Activated naive CD4-positive, alpha-beta T cell treated with anti-CD3 and anti-CD28 coated beads, Interleukin-2, amount 10 ng/mL, durations not matched to agents 7 days and 5 days (primary cell): ENCODE measurements at regions not wholly inside any gene's neighbourhood (a gene's known extent, or its start where the extent isn't known, plus 50 kb on each side); places are given as distances from the start of the nearest gene placed in this dataset.

Source experiments
- CTCF ChIA-PET: fragments of 350-600 bp; sonication (Branson Sonifier 250); formaldehyde crosslinking; loops from one replicate; lab custom pipeline; 2021; ENCODE audit warnings: antibody characterized with exemption; lab: Charles Lee
- DNase-seq: peaks from one replicate; pipeline ENCODE4 v3.0.0-alpha.2; 2020
- H3K27ac Mint-ChIP-seq: one replicate; pipeline ENCODE4 v1.8.0; 2021; ENCODE audit warnings: mild to moderate bottlenecking, moderate library complexity, mixed read lengths
- H3K27me3 Mint-ChIP-seq: one replicate; pipeline ENCODE4 v1.8.0; 2021; ENCODE audit warnings: mild to moderate bottlenecking, mixed read lengths
- H3K36me3 Mint-ChIP-seq: one replicate; pipeline ENCODE4 v1.8.0; 2021; ENCODE audit warnings: mixed read lengths
- H3K4me1 Mint-ChIP-seq: one replicate; pipeline ENCODE4 v1.8.0; 2021; ENCODE audit warnings: mixed read lengths
- H3K4me3 Mint-ChIP-seq: one replicate; pipeline ENCODE4 v1.8.0; 2021; ENCODE audit warnings: mild to moderate bottlenecking, moderate library complexity, mixed read lengths
- H3K9me3 Mint-ChIP-seq: one replicate; pipeline ENCODE4 v1.8.0; 2021; ENCODE audit warnings: mixed read lengths

DNA sequence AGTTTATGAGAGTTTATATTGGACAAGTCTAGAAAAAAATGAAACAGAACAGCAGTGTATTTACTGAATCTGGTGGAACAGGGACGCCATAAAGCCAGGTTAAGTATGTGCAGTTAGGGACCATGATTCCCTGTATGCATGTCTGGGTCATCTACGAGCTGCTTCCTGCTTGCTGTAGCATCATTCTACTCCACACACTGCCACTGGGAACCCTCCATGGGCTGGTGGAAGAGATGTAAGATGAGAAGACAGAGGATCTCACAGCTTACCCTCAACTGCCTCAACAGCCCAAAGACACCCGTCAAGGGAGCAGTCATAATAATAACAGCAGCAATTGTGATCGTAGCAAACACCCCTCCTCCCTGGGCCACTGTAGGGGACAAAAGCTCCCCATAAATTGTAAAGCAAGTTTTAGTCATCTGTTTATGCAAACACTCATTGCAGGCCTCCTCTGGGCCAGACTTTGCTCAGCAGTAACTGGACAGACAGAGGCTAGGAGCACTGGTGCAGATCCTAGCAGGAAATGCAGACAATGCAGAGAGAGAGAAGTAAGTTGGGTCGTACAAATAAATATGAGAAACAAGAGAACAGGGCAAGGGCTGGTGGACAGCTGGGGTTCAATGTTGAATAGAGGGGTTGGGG, 188.0 kb downstream of the SOX9 start:
- Mint-ChIP-seq H3K4me3 (no peak overlapping the region), H3K27ac (no peak overlapping the region), H3K9me3 (no peaks in the 10 kb centered on the region), H3K36me3 (no peaks in the 10 kb centered on the region), H3K27me3 (no peaks in the 10 kb centered on the region), H3K4me1 (no peaks in the 10 kb centered on the region)
- DNase-seq: no peak
- CTCF ChIA-PET: no interaction called here

DNA sequence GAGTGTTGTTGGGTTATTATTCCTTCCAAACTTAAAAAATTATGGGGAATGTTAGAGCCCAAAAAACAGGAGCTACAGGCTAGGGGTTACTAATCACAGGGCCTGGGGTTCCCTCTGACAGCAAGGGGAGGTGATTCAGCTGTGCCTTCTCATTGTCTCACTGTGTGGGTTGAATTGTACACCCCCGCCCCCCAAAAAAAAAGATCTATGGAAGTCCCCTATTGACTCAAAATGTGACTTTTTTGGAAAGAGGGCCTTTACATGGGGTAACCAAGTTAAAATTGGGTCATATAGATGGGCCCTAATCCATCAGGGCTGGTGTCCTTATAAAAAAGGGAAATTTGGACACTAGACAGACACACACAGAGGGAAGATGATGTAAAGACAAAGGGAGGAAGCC, 190.2 kb downstream of the SOX9 start:
- Mint-ChIP-seq H3K4me1 (no peaks in the 10 kb centered on the region), H3K36me3 (no peaks in the 10 kb centered on the region), H3K27ac (no peak overlapping the region), H3K4me3 (no peak overlapping the region), H3K27me3 (no peaks in the 10 kb centered on the region), H3K9me3 (no peaks in the 10 kb centered on the region)
- CTCF ChIA-PET: no interaction called here
- no peak for DNase-seq

DNA sequence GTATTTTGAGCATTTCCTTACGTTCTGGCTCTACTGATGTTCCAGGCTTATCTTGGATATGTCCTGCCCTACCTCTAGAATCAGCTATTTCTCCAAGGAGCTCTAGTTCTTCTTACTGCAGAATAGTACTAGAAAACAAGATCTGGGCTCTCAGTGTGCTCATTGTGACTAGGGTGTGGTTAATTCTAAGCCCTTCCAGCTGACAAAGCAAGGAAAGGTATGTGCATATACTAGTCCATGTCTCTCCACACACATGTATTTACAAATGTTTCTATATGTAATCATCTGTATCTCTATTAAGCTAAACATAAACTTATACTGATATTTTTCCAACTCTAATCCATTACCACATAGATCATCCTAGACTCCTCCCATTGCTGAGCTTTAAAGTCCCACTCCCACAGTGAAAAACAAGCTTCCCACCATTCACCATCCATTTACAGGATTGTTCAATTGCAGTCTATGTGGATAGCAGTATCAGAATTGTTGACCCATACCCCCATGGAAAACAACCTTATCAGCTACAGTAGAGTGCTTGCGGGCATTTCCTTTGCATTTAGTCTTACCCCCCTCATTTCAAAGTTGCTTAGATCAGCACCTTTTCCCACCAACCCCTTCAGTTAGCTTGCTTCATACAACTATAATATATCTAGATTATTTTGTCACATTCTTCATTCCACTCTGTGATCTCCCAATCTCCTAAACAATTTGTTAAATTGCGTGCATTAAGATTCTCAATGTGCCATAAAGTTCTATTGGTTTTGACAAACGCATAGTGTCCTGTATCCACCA, 194.5 kb downstream of the SOX9 start:
- H3K27ac Mint-ChIP-seq: no peak overlapping the region
- H3K9me3 Mint-ChIP-seq: peaks cover 5% of the 10 kb centered on the region
- H3K4me3 Mint-ChIP-seq: no peak overlapping the region
- no peaks in the 10 kb centered on the region for H3K4me1 Mint-ChIP-seq
- no peak for DNase-seq
- H3K36me3 Mint-ChIP-seq: no peaks in the 10 kb centered on the region
- H3K27me3 Mint-ChIP-seq: peaks cover 3% of the 10 kb centered on the region
- CTCF ChIA-PET: no interaction called here

GRCh38 chr17:72318131-72318530, 197.3 kb downstream of the SOX9 start:
- Mint-ChIP-seq H3K27ac (no peak overlapping the region), H3K4me1 (no peaks in the 10 kb centered on the region), H3K9me3 (peaks cover 7% of the 10 kb centered on the region), H3K36me3 (no peaks in the 10 kb centered on the region), H3K4me3 (no peak overlapping the region), H3K27me3 (peaks cover 3% of the 10 kb centered on the region)
- CTCF ChIA-PET: no interaction called here
- no peak for DNase-seq

GRCh38 chr17:72321896-72322295, 201.1 kb downstream of the SOX9 start:
- Mint-ChIP-seq H3K27me3 (peaks cover 3% of the 10 kb centered on the region), H3K4me3 (no peak overlapping the region), H3K27ac (no peak overlapping the region), H3K4me1 (no peaks in the 10 kb centered on the region), H3K9me3 (peaks cover 7% of the 10 kb centered on the region), H3K36me3 (no peaks in the 10 kb centered on the region)
- DNase-seq: no peak
- CTCF ChIA-PET: no interaction called here

DNA sequence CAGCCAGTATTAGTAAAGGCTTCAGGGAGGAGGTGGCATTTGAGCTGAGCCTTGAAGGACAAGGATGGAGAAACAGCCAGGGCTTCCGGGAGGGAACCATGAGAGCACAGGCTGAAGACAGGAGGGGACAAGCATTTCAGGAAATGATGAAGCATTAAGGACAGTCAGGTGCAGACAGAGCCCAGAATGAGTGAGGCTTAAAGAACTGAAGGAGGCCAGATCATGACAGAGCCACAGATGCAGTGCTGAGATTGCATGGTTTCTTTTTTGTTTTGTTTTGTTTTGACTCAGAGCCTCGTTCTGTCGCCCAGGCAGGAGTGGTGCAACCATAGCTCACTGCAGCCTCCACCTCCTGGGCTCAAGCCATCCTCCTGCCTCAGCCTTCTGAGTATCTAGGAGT, 211.5 kb downstream of the SOX9 start:
- no peak overlapping the region for H3K4me3 Mint-ChIP-seq
- no peaks in the 10 kb centered on the region for H3K4me1 Mint-ChIP-seq
- no peak for DNase-seq
- H3K27ac Mint-ChIP-seq: no peak overlapping the region
- H3K27me3 Mint-ChIP-seq: no peaks in the 10 kb centered on the region
- no peaks in the 10 kb centered on the region for H3K36me3 Mint-ChIP-seq
- CTCF ChIA-PET: no interaction called here
- H3K9me3 Mint-ChIP-seq: peaks cover 2% of the 10 kb centered on the region

DNA sequence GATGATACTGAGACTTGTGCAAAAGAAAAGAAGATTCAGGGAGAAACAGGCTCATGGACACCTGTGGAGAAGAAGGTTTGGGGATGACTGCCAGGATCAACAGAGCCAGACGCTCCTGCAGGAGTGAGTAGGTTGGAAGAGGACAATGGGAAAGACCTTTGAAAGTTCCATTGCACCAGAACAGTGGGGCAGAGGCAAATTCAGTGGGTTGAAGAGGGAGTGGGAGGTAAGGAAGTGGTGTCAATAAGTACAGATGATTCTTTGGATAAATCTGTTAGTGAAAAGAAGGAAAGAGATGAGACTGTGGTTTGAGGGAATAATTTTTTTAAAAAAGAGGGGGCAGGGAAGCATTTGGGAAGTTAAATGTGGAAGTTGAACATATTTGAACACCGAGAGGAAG, 212.8 kb downstream of the SOX9 start:
- Mint-ChIP-seq H3K27me3 (no peaks in the 10 kb centered on the region), H3K4me1 (no peaks in the 10 kb centered on the region), H3K4me3 (no peak overlapping the region), H3K9me3 (peaks cover 2% of the 10 kb centered on the region), H3K36me3 (no peaks in the 10 kb centered on the region), H3K27ac (no peak overlapping the region)
- CTCF ChIA-PET: no interaction called here
- DNase-seq: no peak

DNA sequence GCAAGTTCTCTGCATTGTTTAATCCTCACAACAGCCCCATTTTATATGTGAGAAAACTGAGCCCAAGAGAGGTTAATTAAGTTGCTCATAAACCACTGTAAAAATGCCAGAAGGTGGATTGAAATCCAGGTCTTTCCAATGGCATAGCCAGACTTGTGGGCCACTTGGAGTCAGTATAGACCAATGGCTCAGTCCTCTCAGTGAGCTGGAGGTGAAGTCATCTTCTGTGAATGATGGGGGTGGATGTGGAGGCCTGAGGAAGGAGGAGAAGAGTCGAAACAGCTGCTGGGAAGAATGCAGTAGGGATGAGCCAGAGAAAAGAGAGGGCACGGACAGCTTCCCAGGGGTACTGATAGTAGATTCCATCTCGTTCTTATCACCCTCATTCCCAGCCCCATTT, 213.4 kb downstream of the SOX9 start:
- peaks cover 6% of the 10 kb centered on the region for H3K27me3 Mint-ChIP-seq
- no peaks in the 10 kb centered on the region for H3K4me1 Mint-ChIP-seq
- CTCF ChIA-PET: no interaction called here
- no peak overlapping the region for H3K4me3 Mint-ChIP-seq
- no peaks in the 10 kb centered on the region for H3K36me3 Mint-ChIP-seq
- no peak overlapping the region for H3K27ac Mint-ChIP-seq
- peaks cover 2% of the 10 kb centered on the region for H3K9me3 Mint-ChIP-seq
- no peak for DNase-seq

GRCh38 chr17:72336026-72336803, 215.4 kb downstream of the SOX9 start:
- no peak for DNase-seq
- Mint-ChIP-seq H3K4me3 (no peak overlapping the region), H3K4me1 (no peaks in the 10 kb centered on the region), H3K9me3 (peaks cover 2% of the 10 kb centered on the region), H3K27ac (no peak overlapping the region), H3K27me3 (peaks cover 6% of the 10 kb centered on the region), H3K36me3 (no peaks in the 10 kb centered on the region)
- CTCF ChIA-PET: no interaction called here

DNA sequence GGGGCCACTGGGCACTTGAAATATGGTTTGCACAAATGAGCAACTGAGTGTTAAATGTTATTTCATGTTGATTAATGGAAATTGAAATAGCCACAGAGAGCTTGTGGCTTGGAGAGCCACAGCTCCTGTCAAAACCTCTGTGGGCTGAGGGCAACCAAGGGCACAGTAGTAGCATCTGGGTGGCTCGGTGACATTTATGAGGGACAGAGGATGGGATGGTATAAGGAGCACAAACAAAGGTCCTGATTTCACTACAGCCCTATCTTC, 215.9 kb downstream of the SOX9 start:
- CTCF ChIA-PET: interaction anchor here (0.7 kb wide), 1 partner anchor 1684 kb away, joined by 4 read pairs; no protein-coding TSS in a partner anchor
- no peak overlapping the region for H3K4me3 Mint-ChIP-seq
- no peak overlapping the region for H3K27ac Mint-ChIP-seq
- H3K4me1 Mint-ChIP-seq: no peaks in the 10 kb centered on the region
- H3K36me3 Mint-ChIP-seq: no peaks in the 10 kb centered on the region
- no peak for DNase-seq
- H3K9me3 Mint-ChIP-seq: peaks cover 2% of the 10 kb centered on the region
- H3K27me3 Mint-ChIP-seq: peaks cover 6% of the 10 kb centered on the region

GRCh38 chr17:72338304-72338703, 217.5 kb downstream of the SOX9 start:
- Mint-ChIP-seq H3K27me3 (peaks cover 6% of the 10 kb centered on the region), H3K9me3 (peaks cover 2% of the 10 kb centered on the region), H3K4me3 (no peak overlapping the region), H3K27ac (no peak overlapping the region), H3K36me3 (no peaks in the 10 kb centered on the region), H3K4me1 (no peaks in the 10 kb centered on the region)
- DNase-seq: no peak
- CTCF ChIA-PET: no interaction called here

- peaks cover 2% of the 10 kb centered on the region for H3K9me3 Mint-ChIP-seq
- H3K4me1 Mint-ChIP-seq: no peaks in the 10 kb centered on the region
- no peak for DNase-seq
- CTCF ChIA-PET: no interaction called here
- no peaks in the 10 kb centered on the region for H3K36me3 Mint-ChIP-seq
- peaks cover 6% of the 10 kb centered on the region for H3K27me3 Mint-ChIP-seq
- no peak overlapping the region for H3K27ac Mint-ChIP-seq
- H3K4me3 Mint-ChIP-seq: no peak overlapping the region
These were observed 218.3 kb downstream of the SOX9 start for GRCh38 chr17:72338847-72339790.

DNA sequence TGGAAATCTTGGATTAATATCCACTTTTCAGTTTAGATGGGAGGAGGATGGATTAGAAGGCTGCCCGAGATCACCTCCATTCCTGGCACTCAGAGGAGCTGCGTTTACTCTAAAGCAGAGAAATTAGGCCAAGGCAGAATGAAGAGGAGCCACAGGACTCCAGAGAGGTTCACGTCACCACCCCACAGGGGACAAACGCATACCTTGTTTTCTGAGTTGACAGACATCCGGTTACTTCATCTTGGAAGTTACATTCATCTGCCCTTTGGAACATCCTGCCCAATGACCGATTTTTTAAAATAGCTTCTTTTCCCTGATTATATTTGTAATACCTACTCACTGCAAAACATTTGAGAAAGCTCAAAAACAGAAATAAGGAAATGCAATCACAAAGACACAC, 220.0 kb downstream of the SOX9 start:
- no peak for DNase-seq
- H3K4me3 Mint-ChIP-seq: no peak overlapping the region
- peaks cover 6% of the 10 kb centered on the region for H3K9me3 Mint-ChIP-seq
- CTCF ChIA-PET: no interaction called here
- H3K36me3 Mint-ChIP-seq: no peaks in the 10 kb centered on the region
- no peaks in the 10 kb centered on the region for H3K4me1 Mint-ChIP-seq
- H3K27me3 Mint-ChIP-seq: peaks cover 6% of the 10 kb centered on the region
- H3K27ac Mint-ChIP-seq: no peak overlapping the region

- no peaks in the 10 kb centered on the region for H3K4me1 Mint-ChIP-seq
- peaks cover 6% of the 10 kb centered on the region for H3K9me3 Mint-ChIP-seq
- no peak for DNase-seq
- no peaks in the 10 kb centered on the region for H3K36me3 Mint-ChIP-seq
- CTCF ChIA-PET: interaction anchor here (0.6 kb wide), 1 partner anchor 51 kb away, joined by 3 read pairs; no protein-coding TSS in a partner anchor
- H3K27ac Mint-ChIP-seq: no peak overlapping the region
- H3K27me3 Mint-ChIP-seq: peaks cover 6% of the 10 kb centered on the region
- H3K4me3 Mint-ChIP-seq: no peak overlapping the region
These were observed 221.2 kb downstream of the SOX9 start for GRCh38 chr17:72342061-72342460.
